ENCODE measurements at regions not wholly inside any gene's neighbourhood (a gene's known extent, or its start where the extent isn't known, plus 50 kb on each side); places are given as distances from the start of the nearest gene placed in this dataset.

GRCh38 chr4:181157647-181158046 lies 1085.6 kb upstream of the TENM3 start:
- H3K27ac Mint-ChIP-seq (ENCODE audit: unreplicated experiment) = no peak overlapping the region
- intact Hi-C loops (cut with micrococcal nuclease; ENCODE audit: unreplicated experiment) = no loop called here
- POLR2A ChIA-PET = no interaction called here
- peaks cover 9% of the 10 kb centered on the region for H3K27me3 Mint-ChIP-seq (ENCODE audit: insufficient read depth, unreplicated experiment)
- no TSS peak for BruUV-seq (replicated peaks)
- H3K4me3 Mint-ChIP-seq (ENCODE audit: unreplicated experiment) = no peak overlapping the region
- Histone ChIP-seq H3K36me3 (ENCODE audit: control insufficient read depth, insufficient read depth, low read length) (no peaks in the 10 kb centered on the region), H3K9me3 (no peaks in the 10 kb centered on the region), H3K27me3 (replicated peaks; ENCODE audit: control insufficient read depth, insufficient read depth, low read length) (no peaks in the 10 kb centered on the region), H3K4me1 (no peaks in the 10 kb centered on the region), H3K4me3 (ENCODE audit: low read depth, low read length) (no peak overlapping the region)
- DNase-seq = no peak
- H3K9me3 Mint-ChIP-seq (ENCODE audit: unreplicated experiment) = no peaks in the 10 kb centered on the region
- TF ChIP-seq CTCF (IDR thresholded peaks at IDR 0.05; ENCODE audit: insufficient read depth in 1 of 2, low read depth in 1 of 2, low read length in 1 of 2, severe bottlenecking in 1 of 2, unreplicated experiment in 1 of 2) = no peak
- no peaks in the 10 kb centered on the region for H3K4me1 Mint-ChIP-seq (ENCODE audit: low read depth, unreplicated experiment)
- CTCF ChIA-PET = no interaction called here
- H3K36me3 Mint-ChIP-seq (ENCODE audit: insufficient read depth, unreplicated experiment) = no peaks in the 10 kb centered on the region

DNA sequence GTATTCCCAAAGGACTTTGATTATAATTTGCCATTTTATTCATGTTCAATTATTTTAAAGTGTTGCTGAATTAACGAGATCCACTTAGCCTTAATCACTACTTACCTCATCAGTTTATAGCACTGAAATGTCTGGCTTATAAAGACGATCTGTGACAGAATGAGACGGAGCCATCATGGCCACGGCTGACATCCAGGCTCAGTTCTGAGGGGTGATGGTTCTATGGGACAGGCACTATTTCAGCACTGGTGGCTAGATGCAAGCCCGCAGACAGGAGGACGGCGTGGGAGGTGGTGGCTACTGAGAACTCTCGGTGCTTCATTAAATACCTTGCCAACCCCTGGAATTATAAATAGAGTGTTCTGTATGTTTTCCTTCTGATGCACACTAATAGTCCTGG lies 1084.2 kb upstream of the TENM3 start:
- Histone ChIP-seq H3K4me1 (no peaks in the 10 kb centered on the region), H3K4me3 (ENCODE audit: low read depth, low read length) (no peak overlapping the region), H3K27me3 (replicated peaks; ENCODE audit: control insufficient read depth, insufficient read depth, low read length) (no peaks in the 10 kb centered on the region), H3K36me3 (ENCODE audit: control insufficient read depth, insufficient read depth, low read length) (no peaks in the 10 kb centered on the region), H3K9me3 (no peaks in the 10 kb centered on the region)
- TF ChIP-seq CTCF (IDR thresholded peaks at IDR 0.05; ENCODE audit: insufficient read depth in 1 of 2, low read depth in 1 of 2, low read length in 1 of 2, severe bottlenecking in 1 of 2, unreplicated experiment in 1 of 2) = no peak
- intact Hi-C loops (cut with micrococcal nuclease; ENCODE audit: unreplicated experiment) = no loop called here
- ChIA-PET POLR2A (no interaction called here), CTCF (no interaction called here)
- Mint-ChIP-seq H3K4me1 (ENCODE audit: low read depth, unreplicated experiment) (no peaks in the 10 kb centered on the region), H3K36me3 (ENCODE audit: insufficient read depth, unreplicated experiment) (no peaks in the 10 kb centered on the region), H3K9me3 (ENCODE audit: unreplicated experiment) (no peaks in the 10 kb centered on the region), H3K4me3 (ENCODE audit: unreplicated experiment) (no peak overlapping the region), H3K27ac (ENCODE audit: unreplicated experiment) (no peak overlapping the region), H3K27me3 (ENCODE audit: insufficient read depth, unreplicated experiment) (peaks cover 9% of the 10 kb centered on the region)
- DNase-seq = no peak
- no TSS peak for BruUV-seq (replicated peaks)

DNA sequence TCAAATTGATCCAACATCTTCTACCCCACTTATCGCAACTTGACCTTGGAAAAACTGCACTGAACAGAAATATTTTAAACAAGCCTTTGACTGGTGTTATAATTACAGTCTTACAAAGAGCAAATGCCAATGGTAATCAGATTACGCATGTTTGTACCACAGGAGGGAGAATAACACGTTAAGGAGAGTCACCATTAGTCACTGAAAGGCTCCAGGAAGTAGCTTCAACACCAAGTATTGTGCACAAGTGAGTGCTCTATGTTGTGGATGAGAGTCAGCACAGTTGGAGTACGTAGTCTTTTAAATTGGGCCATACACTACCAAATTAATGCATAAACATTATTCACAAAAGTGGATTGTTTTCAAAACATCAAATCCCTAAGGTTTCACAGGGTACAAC lies 1081.5 kb upstream of the TENM3 start:
- Histone ChIP-seq H3K36me3 (ENCODE audit: control insufficient read depth, insufficient read depth, low read length) (no peaks in the 10 kb centered on the region), H3K9me3 (no peaks in the 10 kb centered on the region), H3K27me3 (replicated peaks; ENCODE audit: control insufficient read depth, insufficient read depth, low read length) (no peaks in the 10 kb centered on the region), H3K4me1 (no peaks in the 10 kb centered on the region), H3K4me3 (ENCODE audit: low read depth, low read length) (no peak overlapping the region)
- Mint-ChIP-seq H3K36me3 (ENCODE audit: insufficient read depth, unreplicated experiment) (no peaks in the 10 kb centered on the region), H3K9me3 (ENCODE audit: unreplicated experiment) (no peaks in the 10 kb centered on the region), H3K4me1 (ENCODE audit: low read depth, unreplicated experiment) (no peaks in the 10 kb centered on the region), H3K27me3 (ENCODE audit: insufficient read depth, unreplicated experiment) (peaks cover 6% of the 10 kb centered on the region), H3K27ac (ENCODE audit: unreplicated experiment) (no peak overlapping the region), H3K4me3 (ENCODE audit: unreplicated experiment) (no peak overlapping the region)
- ChIA-PET CTCF (no interaction called here), POLR2A (no interaction called here)
- intact Hi-C loops (cut with micrococcal nuclease; ENCODE audit: unreplicated experiment) = no loop called here
- no TSS peak for BruUV-seq (replicated peaks)
- no peak for DNase-seq
- TF ChIP-seq CTCF (IDR thresholded peaks at IDR 0.05; ENCODE audit: insufficient read depth in 1 of 2, low read depth in 1 of 2, low read length in 1 of 2, severe bottlenecking in 1 of 2, unreplicated experiment in 1 of 2) = no peak

Data from Caco-2 (cell line).